T-helper 9 cell (primary cell): ENCODE measurements at regions not wholly inside any gene's neighbourhood (a gene's known extent, or its start where the extent isn't known, plus 50 kb on each side); places are given as distances from the start of the nearest gene placed in this dataset.
"Not testable (repeated sequence)": the region's sequence is repeated elsewhere in the genome, so short reads cannot be mapped to it uniquely, and the experiment has no call there.

Experiments
- DNase-seq: peaks from one replicate; pipeline ENCODE4 v3.0.0-alpha.2; 2020

DNA sequence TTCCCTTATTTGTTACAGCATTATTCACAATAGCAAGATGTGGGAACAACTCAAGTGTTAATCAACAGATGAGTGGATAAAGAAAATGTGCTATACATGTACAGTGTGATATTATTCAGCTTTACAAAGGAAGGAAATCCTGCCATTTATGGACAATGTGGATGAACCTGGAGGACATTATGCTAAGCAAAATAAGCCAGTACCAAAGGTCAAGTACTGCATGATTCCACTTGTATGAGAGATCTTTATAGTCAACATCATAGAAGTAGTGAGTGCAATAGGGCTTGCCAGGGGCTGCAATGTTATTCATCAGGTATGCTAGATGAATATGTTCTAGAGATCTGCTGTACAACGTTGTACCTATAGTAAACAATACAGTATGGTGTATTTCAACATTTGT lies 138.5 kb upstream of the AGR3 start:
- no peak for DNase-seq

DNA sequence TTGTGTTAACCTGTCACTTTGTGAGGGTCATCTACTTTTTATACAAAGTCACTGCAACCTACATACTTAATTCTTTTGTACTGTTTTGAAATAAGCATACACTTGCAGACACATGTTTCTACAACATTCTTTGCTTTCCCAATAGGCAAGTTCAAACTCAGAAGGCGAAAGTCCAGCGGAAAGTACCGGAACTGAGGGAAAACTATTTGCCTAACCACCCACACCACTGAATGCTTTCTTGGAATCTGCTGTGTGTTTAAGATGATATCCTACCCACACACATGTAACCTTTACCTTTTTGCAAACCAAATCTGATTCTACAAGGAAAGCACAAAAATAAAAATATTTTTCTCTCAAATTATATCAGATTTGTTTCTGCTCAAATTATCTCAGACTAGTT lies 139.4 kb upstream of the AGR3 start:
- DNase-seq = no peak

DNA sequence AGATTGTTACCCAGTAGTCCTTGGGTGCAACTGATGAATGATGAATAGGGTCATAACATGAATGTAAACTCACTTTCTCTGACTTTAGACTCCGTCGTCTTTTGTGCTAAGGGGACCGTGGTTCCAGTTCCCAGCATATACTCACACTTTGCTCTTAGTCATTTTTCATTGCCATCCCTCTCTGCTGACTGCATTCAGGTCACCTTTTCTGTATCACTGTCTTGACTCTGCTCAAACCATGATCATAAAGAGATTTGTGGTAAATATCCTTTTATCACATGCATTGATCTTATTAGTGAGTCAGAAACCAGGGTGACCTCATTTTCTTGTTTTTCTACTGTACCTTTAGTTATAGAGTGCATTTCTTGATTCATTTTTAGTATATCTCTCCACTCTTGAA lies 141.1 kb upstream of the AGR3 start:
- DNase-seq = no peak

DNA sequence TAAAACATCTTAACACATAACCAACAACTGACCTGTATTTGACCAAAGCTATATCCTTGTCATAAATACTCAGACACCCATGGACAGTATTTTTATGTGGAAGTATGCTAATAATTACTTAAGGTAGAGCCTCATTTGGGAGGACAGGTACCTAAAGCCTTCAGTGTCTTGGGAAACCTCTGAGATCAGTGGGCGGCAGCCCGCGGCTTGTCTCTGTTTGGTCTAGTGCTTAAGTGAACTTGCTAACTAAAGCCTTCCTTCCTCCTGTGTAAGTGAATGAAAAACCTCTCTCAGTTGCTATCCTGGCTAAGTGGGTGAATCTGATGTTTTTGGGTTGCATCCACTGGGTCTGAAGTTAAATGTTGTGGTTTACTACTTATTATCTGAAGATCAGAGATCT lies 144.5 kb upstream of the AGR3 start:
- no peak for DNase-seq

DNA sequence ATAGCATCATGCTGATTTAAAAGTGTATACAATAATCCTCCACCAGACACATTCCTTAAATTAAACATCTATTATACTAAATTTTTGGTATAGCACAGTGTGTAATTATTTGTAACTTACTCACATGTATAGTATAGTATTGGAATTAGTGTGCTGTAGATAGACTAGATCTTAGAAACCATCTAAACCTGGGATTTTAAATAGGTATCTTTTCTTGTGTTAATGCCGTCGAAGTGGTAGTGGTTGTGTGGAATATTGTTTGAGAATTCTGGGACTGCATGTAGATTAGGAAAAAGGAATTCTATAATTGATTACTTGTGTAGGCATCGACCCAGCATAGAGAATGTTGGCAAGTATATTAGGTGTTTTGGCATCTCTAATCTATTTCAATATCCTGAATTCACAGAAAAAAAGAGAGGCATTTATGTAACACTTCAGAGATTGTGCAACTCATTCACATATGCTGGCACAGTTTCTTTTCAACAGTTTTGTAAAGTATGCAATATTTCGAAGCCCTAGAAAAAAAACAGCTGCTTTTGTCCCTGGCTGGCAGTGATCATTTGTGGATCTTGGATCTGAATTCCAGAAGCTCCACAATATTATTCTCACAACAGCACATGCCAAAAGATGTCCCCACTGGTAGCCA lies 145.5 kb upstream of the AGR3 start:
- DNase-seq = no peak

DNA sequence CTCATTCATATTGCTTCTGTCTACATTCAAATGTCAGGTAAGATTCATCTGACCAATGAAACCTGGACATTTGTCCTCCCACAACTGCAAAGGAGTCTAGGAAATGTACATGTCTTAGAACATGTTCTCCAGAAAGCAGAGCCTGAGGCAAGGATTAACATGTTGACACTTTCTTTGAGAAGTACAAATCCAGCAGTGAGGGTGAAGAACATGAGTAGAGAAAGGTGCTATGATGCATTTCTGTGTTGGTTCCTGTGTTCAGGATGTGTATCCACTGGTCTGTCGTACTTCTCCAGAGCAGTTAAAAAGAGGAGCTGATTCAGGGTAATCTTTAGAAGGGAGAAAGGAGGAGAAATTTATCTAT lies 146.0 kb upstream of the AGR3 start:
- DNase-seq = no peak

DNA sequence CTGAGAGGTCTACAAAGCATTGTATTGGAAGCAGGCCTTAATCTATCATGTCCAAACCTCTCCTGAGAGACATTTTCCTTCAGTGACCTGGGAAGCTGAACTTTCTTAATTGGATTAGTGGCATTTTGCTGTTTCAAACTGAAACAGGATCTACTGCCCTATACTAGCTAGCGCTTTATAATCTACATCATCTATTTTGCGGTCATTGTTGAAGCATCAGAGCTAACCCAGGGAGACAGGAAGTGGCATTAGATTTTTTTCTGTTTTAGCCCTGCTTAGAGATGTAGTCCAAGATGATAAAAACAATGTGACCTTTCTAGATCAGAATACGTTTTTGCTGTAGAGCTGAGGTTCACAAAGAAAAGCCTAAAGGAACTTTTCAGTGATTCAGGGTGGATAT lies 147.4 kb upstream of the AGR3 start:
- no peak for DNase-seq

DNA sequence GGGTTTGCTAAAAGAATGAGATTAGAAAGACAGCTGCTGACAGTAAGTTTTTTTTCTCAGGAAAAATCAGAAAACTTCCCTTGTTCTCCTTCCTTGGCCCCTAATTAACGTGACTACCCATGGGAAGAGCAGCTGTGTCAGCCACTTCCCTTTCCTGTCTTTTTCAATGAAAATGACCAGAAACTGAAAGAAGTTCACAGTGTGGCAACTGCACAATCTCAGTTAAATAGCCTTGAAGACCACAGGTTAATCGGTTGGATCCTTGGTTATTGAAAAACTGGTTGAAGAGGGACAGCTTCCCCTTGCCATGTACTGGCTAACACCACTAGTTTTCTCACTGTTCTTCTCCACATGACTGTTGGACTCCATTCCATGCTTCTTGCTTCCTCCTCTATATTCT lies 148.8 kb upstream of the AGR3 start:
- DNase-seq = no peak

DNA sequence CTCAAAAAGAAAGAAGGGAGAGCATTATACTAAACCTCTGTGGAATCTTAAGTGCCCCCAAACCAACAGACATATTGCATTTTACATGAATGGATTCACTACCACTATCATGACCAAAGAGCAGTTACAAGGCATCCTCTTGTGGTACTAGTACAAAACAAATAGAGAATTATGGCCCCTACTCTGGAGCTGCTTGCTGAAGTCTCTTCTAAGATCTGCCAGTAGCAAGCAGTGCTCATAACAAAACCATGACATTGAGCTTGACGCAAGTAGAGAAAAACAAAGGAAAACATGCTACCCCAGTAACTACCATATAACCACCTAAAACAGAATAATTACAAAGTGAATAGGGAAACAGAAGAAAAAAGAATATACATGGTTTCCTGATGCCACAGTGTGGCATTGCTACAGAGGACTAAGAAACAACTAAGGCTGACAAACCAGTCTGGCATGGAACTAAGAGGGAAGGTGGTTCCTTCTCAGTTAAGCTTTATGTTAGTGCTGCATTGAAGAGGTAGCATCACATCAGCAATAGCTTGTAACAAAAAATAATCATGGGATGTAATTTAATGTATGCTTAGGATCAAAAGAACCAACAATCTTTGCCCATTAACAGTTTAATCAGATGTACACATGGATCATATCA lies 150.2 kb upstream of the AGR3 start:
- DNase-seq = no peak

DNA sequence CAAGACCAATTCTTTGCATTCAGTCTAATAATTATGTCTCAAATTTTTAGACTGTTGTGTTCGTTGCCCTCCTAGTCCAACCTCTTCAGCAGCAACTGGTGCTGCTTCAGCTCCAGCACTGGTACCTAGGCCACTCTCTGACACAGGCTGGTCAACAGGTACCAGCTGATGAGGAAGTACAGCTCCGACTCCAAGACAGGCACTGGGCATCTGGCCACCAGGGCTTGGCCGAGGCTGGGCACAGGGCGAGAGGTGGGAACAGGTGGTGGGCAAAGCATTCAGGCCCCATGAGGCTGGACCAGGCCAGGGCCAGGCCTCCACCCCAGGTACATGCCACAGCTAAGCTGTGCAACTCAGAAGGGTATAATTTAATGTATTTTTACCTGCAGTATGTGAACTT lies 151.5 kb upstream of the AGR3 start:
- DNase-seq = no peak

DNA sequence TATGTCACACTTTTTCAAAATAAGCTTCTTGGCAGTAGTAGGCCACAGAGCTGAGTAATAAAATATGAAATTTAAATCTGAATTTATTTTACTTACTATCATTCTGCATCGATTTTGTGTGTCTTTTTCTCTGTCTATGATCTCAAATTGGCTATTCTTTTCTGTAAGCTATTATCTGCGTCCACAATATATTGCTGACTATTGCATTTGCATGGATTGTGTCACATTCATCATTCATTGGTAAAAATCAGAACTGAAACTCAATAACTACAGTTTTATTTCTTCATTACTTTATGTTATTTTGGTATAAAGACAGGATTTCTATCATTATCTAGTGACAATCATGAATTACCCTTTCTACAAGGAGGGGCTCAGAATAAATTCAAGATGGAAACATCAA lies 154.8 kb upstream of the AGR3 start:
- no peak for DNase-seq

DNA sequence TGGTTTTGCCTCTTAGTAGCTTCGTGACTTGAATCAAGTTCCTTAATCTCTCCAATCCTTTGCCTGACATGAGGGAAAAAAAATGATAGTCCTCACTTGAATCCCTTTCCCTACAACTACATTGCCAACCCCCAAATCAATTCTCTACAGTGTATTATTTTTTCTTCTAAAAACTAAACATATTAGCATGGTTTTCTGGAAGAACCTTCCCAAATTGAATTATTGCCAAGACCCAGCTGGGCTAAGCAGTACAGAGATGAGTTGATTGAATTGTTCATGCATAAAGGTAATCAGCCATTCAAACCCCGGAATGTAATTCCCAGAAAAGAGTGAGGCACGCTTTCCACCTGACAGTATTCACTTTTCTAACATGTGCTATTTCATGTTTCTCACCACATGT lies 155.6 kb upstream of the AGR3 start:
- DNase-seq = no peak

DNA sequence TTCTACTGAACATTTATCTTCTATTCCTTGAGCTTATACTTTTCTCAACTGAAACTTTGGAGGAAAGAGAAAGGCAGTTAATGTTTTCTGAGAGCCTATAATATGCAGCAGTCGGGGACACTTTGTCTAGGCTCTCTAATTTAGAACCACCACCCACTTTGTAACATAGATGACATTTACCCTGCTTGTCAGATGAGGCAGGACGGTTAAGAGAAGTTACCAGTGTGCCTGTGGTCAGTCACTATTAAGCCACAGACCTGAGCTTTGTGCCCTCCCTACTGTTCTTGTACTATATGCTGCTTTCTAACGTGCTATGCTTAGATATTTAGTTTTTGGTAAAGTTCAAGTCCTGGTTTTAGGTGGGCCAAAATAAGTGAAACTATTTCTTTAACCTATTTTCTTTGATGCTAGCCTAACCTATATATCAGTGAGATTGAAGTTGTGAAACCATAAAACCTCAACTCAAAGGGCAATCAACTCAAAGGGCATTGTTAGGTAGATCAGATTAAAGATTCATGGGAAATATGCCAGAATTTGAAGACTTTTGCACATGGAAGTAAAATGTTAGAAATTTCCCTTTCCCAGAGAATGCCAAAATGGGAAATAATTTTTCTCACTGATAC lies 156.5 kb upstream of the AGR3 start:
- no peak for DNase-seq

DNA sequence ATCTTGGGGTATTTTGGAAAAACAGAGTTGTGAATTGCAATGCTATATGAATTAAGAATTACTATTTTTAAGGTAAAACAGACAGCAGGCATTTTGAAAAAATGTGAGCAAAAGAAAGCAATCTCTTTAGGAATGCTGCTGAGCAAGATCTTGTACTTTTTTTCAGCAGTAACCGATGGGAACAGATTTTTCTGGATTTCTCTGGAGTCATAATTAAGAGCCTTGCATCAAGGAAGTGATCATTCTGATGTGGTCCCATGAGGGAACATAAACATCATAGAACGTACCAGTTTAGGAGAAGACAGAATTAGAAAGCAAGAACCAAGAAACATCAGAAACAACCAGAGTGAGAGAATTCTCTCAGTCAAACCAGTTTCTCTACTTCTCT lies 157.0 kb upstream of the AGR3 start:
- DNase-seq = no peak

DNA sequence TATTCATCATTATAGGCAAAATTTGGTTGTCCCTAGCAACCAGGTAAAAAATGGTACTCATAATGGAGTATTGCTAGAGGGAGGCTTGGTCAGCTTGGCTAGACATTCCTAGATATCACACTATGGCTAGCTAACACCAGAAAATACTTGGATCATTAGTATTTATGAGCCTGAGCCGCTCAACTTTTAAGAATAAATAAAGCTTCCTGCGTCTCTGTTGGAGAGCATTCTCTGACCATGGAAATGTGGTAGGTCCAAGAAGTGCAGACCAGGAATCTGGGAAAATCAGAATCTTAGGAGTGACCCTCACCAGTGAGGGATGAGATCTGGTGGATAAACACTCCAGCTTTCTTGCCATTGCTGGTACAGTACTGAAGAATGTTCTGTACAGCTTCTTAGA lies 157.6 kb upstream of the AGR3 start:
- DNase-seq = no peak

DNA sequence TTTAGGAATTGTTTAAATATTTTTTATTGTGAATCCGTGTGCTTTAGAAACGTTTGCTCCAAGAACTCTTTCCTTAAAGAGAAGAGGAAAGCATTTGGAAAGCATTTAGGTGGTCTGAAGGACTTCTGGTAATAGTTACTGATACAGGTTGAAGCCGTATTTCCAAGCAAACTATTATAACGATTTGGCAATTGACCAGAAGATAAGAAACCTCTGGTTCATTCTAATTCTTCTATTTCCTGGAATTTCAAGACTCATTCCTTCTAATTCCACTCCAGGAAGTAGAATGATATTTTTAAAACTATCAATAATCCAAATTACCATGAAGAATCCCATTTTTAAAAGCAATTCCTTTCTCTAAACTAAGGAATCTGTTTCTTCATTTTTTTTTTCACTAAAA lies 158.9 kb upstream of the AGR3 start:
- DNase-seq = no peak

DNA sequence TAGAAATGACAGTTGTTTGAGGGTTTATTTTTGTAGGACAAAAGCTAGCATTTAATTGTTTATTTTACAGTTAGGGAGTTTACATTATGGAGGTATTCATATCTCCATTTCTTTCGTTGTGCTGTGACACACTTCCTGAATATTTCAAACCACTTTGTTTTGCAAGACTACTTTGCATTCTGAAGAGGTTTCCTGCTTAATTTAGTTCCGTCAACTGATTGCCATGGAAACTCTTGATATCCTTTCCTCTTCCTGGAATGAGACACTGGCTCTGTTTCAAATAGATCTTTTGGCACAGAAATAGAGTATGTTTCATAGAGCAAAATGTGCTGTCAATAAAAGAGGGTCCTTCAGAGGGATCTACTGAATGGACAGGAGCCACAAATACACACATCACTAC lies 159.5 kb upstream of the AGR3 start:
- DNase-seq = no peak

DNA sequence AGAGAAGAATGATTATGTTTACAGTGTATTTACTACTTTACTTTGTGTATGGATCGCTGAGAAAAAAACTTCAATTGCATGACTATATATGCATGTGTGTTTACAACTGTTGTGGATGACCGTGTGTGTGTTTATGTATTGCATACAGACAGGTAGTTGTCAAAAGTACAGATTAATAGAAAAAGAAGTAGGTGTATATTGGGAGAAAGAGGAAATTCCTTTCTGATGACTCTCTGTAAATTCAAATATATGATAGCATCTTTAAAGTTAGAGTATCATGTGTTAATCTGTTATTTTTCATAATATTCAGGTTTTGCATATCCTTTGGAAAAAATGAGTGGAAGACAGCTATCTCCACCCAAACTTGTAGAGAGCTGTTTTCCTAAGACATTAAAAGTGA lies 160.4 kb upstream of the AGR3 start:
- no peak for DNase-seq

DNA sequence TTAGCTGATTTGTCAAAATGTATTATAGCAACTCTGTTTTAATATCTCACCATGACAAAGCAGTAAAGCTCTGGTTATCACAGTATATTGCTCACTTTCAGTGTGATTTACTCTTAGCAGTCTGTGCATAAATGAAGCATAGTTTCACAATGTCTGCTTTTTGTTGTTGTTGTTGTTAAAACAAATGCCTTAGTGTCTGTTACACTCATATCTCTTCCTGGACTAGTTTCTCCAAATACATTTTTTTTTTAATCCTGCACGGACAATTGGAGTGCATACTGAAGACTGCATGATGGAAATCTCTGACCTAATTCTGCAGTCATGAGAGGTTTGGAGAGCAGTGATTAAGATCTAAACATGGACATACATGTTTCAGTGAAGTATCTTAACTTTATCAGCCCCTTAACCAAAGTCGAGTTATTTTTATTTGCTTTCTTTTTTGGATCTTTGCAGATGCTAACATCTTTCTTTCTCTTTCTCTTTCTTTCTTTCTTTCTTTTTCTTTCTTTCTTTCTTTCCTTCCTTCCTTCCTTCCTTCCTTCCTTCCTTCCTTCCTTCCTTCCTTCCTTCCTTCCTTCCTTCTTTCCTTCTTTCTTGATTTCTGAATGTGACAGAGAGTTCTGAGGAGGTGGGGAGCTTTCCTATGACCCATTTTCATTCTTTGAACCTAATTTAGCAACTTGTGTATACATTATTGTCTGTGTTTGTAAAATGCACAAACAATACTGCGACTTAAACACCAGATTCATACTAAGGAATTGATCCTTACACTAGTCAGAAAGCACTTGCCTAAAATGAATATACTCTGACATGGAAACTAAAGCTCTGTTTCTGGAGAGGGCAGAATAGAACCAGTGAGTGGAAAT lies 161.5 kb upstream of the AGR3 start:
- DNase-seq = no peak

DNA sequence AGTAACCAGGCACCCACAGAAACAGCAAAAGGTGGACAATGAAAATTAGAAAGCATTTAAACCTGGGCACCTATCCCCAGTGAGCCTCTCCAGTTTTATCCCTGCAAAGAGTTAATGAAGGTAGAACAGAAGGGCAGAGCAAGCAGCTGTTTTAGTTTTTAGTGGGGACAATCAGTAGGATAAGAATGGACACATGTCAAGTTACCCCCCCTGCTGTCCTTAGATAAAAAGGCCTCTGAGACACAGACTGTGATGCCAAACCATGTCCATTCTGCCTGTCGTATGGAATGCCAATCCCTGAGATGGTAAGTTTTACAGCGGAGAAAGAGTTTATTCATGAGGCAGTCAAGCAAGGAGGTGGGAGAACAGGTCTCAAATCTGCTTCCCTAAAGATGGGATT lies 162.6 kb upstream of the AGR3 start:
- DNase-seq = no peak

DNA sequence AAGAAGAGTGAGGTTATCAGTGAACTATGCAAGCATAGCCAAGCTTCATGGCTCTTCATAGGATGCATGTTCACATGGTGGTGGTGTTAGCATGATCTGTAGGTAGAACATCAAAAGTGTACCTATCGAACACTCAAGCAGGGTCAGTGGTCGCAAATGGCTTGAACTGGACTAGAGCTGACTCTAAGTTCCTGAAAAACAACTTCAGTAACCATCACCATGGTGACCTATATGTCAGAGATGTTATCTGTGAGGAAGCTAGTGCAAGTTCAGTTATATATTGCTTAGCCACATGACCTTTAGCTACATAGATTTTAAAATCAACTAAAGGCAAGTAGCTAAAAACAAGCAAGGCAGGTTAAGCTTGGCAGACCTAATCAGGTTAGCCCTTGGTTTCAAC lies 163.1 kb upstream of the AGR3 start:
- no peak for DNase-seq

DNA sequence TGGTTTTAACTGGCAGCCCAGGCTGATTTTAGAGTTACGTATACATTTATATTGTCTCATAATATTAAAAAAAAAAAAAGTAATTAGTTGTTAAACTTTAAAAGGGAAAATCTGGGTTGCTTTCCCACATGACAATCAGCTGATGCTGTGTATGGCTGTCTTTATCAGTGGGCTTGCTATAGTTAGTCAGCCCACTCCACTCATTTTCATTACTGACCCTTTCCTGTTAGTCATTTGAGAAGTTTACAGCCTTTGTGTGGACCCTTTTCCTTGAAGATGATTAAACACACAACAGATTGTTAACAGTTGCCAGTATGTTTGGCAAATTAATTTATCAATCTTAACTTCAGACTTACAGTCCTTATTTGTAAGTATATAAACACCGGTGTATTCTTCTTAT lies 164.5 kb upstream of the AGR3 start:
- no peak for DNase-seq

DNA sequence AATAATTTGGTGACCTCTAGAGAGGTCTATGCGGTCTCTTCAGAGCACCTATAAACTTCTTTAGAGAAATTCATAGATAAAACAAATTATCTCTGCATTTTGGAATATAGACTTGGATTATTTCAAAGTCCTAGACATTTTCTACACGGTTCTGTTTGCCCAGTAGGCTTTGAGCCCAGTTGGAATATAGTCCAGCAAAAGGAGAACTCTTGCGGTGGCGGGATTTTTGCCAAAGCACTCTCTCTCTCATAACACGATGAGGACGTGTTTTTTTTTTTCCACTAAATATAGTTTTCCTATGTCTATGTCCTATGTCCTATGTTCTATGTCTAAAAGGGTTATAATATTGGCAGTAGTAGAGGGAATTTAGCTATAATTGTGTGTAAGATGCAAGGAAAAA lies 164.9 kb upstream of the AGR3 start:
- DNase-seq = no peak

DNA sequence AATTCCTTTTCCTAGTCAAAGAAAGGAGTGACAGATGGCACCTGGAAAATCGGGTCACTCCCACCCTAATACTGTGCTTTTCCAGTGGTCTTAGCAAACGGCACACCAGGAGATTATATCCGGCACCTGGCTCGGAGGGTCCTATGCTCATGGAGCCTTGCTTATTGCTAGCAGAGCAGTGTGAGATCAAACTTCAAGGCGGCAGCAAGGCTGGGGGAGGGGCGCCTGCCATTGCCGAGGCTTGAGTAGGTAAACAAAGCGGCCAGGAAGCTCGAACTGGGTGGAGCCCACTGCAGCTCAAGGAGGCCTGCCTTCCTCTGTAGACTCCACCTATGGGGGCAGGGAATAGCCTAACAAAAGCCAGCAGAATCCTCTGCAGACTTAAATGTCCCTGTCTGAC lies 171.4 kb upstream of the AGR3 start:
- not testable (repeated sequence) for DNase-seq
